ENCODE measurements at regions not wholly inside any gene's neighbourhood (a gene's known extent, or its start where the extent isn't known, plus 50 kb on each side); places are given as distances from the start of the nearest gene placed in this dataset.

GRCh38 chr9:89234205-89235067 lies 55.8 kb upstream of the SHC3 start:
- in situ Hi-C loops (cut with MboI; ENCODE audit: low pct_unique_long_range_greater_than_20kb, low sequenced_read_pairs, unreplicated experiment) = no loop called here
- peak; percentile 39 for DNase-seq (ENCODE audit: low spot score)
- peak; percentile 3 for TF ChIP-seq CTCF (IDR thresholded peaks at IDR 0.05; ENCODE audit: extremely low read depth, insufficient read depth, missing control alignments)

- TF ChIP-seq CTCF (IDR thresholded peaks at IDR 0.05; ENCODE audit: extremely low read depth, insufficient read depth, missing control alignments) = no peak
- in situ Hi-C loops (cut with MboI; ENCODE audit: low pct_unique_long_range_greater_than_20kb, low sequenced_read_pairs, unreplicated experiment) = no loop called here
- DNase-seq (ENCODE audit: low spot score) = no peak
These were observed 58.4 kb upstream of the SHC3 start for GRCh38 chr9:89236955-89237573.

- no peak for TF ChIP-seq CTCF (IDR thresholded peaks at IDR 0.05; ENCODE audit: extremely low read depth, insufficient read depth, missing control alignments)
- no peak for DNase-seq (ENCODE audit: low spot score)
- in situ Hi-C loops (cut with MboI; ENCODE audit: low pct_unique_long_range_greater_than_20kb, low sequenced_read_pairs, unreplicated experiment) = no loop called here
These were observed 59.8 kb upstream of the SHC3 start for GRCh38 chr9:89238424-89238823.

GRCh38 chr9:89243296-89244061 lies 64.9 kb upstream of the SHC3 start:
- no peak for TF ChIP-seq CTCF (IDR thresholded peaks at IDR 0.05; ENCODE audit: extremely low read depth, insufficient read depth, missing control alignments)

GRCh38 chr9:89246840-89247239 lies 64.2 kb upstream of the CKS2 start:
- TF ChIP-seq CTCF (IDR thresholded peaks at IDR 0.05; ENCODE audit: extremely low read depth, insufficient read depth, missing control alignments) = no peak
- no peak for DNase-seq (ENCODE audit: low spot score)
- in situ Hi-C loops (cut with MboI; ENCODE audit: low pct_unique_long_range_greater_than_20kb, low sequenced_read_pairs, unreplicated experiment) = no loop called here

More at GRCh38 chr9:89243296-89244061, 64.9 kb upstream of the SHC3 start:
- no peak for DNase-seq (ENCODE audit: low spot score)
- in situ Hi-C loops (cut with MboI; ENCODE audit: low pct_unique_long_range_greater_than_20kb, low sequenced_read_pairs, unreplicated experiment) = no loop called here
